ENCODE measurements at regions not wholly inside any gene's neighbourhood (a gene's known extent, or its start where the extent isn't known, plus 50 kb on each side); places are given as distances from the start of the nearest gene placed in this dataset.

GRCh38 chr5:33282696-33283095, 158.1 kb upstream of the TARS1 start:
- no peak for TF ChIP-seq CTCF (IDR thresholded peaks at IDR 0.05; ENCODE audit: insufficient read depth, low read depth, low read length)
- TF ChIP-seq EZH2 (IDR thresholded peaks at IDR 0.05; ENCODE audit: insufficient read depth, low read length), result no peak
